ENCODE measurements at regions not wholly inside any gene's neighbourhood (a gene's known extent, or its start where the extent isn't known, plus 50 kb on each side); places are given as distances from the start of the nearest gene placed in this dataset.
A peak's percentile ranks its signal among the peaks of the same experiment; 100 is the strongest.

- Mint-ChIP-seq H3K9me3 (peaks cover 5 to 28% (median 13%) of the 10 kb centered on the region in 3 donors), H3K36me3 (peaks cover 4% of the 10 kb centered on the region)
Measured at GRCh38 chr2:120662746-120663145, 72.9 kb upstream of the GLI2 start.

GRCh38 chr2:120666433-120666832 is 69.2 kb upstream of the GLI2 start:
- Mint-ChIP-seq H3K4me1 (peaks cover 0 to 5% (median 0%) of the 10 kb centered on the region in 3 donors), H3K9me3 (peaks cover 5 to 31% (median 17%) of the 10 kb centered on the region in 3 donors), H3K36me3 (peaks cover 4% of the 10 kb centered on the region), H3K4me3 (no peak overlapping the region), H3K27ac (peak overlapping the region in 1 of 3 donors; percentile 6), H3K27me3 (peaks cover 21% of the 10 kb centered on the region)

More at GRCh38 chr2:120662746-120663145, 72.9 kb upstream of the GLI2 start:
- Mint-ChIP-seq H3K4me1 (no peaks in the 10 kb centered on the region), H3K4me3 (no peak overlapping the region), H3K27me3 (no peaks in the 10 kb centered on the region), H3K27ac (no peak overlapping the region)

- Mint-ChIP-seq H3K4me1 (peaks cover 0 to 5% (median 0%) of the 10 kb centered on the region in 3 donors), H3K4me3 (no peak overlapping the region), H3K27me3 (peaks cover 23% of the 10 kb centered on the region), H3K27ac (no peak overlapping the region), H3K9me3 (peaks cover 5 to 31% (median 14%) of the 10 kb centered on the region in 3 donors), H3K36me3 (peaks cover 4% of the 10 kb centered on the region)
Measured at GRCh38 chr2:120667981-120668380, 67.7 kb upstream of the GLI2 start.

GRCh38 chr2:120669121-120669952 is 66.3 kb upstream of the GLI2 start:
- peak overlapping the region in 1 of 4 donors; percentile 31 for H3K4me3 Mint-ChIP-seq
- peaks cover 4% of the 10 kb centered on the region for H3K36me3 Mint-ChIP-seq
- H3K27me3 Mint-ChIP-seq = peaks cover 23% of the 10 kb centered on the region
- H3K9me3 Mint-ChIP-seq = peaks cover 5 to 29% (median 12%) of the 10 kb centered on the region in 3 donors
- no peak overlapping the region for H3K27ac Mint-ChIP-seq
- peaks cover 0 to 5% (median 0%) of the 10 kb centered on the region in 3 donors for H3K4me1 Mint-ChIP-seq

- Mint-ChIP-seq H3K4me1 (peaks cover 0 to 5% (median 0%) of the 10 kb centered on the region in 3 donors), H3K27ac (no peak overlapping the region), H3K36me3 (peaks cover 4% of the 10 kb centered on the region), H3K4me3 (no peak overlapping the region), H3K9me3 (peaks cover 5 to 23% (median 9%) of the 10 kb centered on the region in 3 donors), H3K27me3 (peaks cover 25% of the 10 kb centered on the region)
Measured at GRCh38 chr2:120669971-120670370, 65.7 kb upstream of the GLI2 start.

- Mint-ChIP-seq H3K36me3 (peaks cover 4% of the 10 kb centered on the region), H3K27ac (no peak overlapping the region), H3K9me3 (peaks cover 5 to 20% (median 9%) of the 10 kb centered on the region in 3 donors), H3K27me3 (peaks cover 25% of the 10 kb centered on the region), H3K4me1 (peaks cover 0 to 5% (median 0%) of the 10 kb centered on the region in 3 donors), H3K4me3 (no peak overlapping the region)
Measured at GRCh38 chr2:120670371-120670770, 65.3 kb upstream of the GLI2 start.

- Mint-ChIP-seq H3K36me3 (peaks cover 4% of the 10 kb centered on the region), H3K27ac (no peak overlapping the region), H3K27me3 (peaks cover 27% of the 10 kb centered on the region), H3K4me1 (peaks cover 0 to 7% (median 0%) of the 10 kb centered on the region in 3 donors), H3K4me3 (no peak overlapping the region), H3K9me3 (peaks cover 5 to 15% (median 9%) of the 10 kb centered on the region in 3 donors)
Measured at GRCh38 chr2:120670771-120671480, 64.7 kb upstream of the GLI2 start.

GRCh38 chr2:120672526-120673204 is 63.0 kb upstream of the GLI2 start:
- H3K9me3 Mint-ChIP-seq = peaks cover 0 to 5% (median 4%) of the 10 kb centered on the region in 3 donors
- H3K4me3 Mint-ChIP-seq = no peak overlapping the region
- H3K27ac Mint-ChIP-seq = peak overlapping the region in 1 of 3 donors; percentile 9
- no peaks in the 10 kb centered on the region for H3K36me3 Mint-ChIP-seq
- peaks cover 0 to 7% (median 0%) of the 10 kb centered on the region in 3 donors for H3K4me1 Mint-ChIP-seq
- H3K27me3 Mint-ChIP-seq = peaks cover 32% of the 10 kb centered on the region

GRCh38 chr2:120673205-120673550 is 62.5 kb upstream of the GLI2 start:
- no peaks in the 10 kb centered on the region for H3K9me3 Mint-ChIP-seq
- H3K27ac Mint-ChIP-seq = no peak overlapping the region
- H3K4me1 Mint-ChIP-seq = peaks cover 0 to 7% (median 0%) of the 10 kb centered on the region in 3 donors
- H3K27me3 Mint-ChIP-seq = peaks cover 32% of the 10 kb centered on the region
- H3K4me3 Mint-ChIP-seq = no peak overlapping the region
- no peaks in the 10 kb centered on the region for H3K36me3 Mint-ChIP-seq

GRCh38 chr2:120673571-120674061 is 62.1 kb upstream of the GLI2 start:
- Mint-ChIP-seq H3K4me1 (peaks cover 0 to 7% (median 0%) of the 10 kb centered on the region in 3 donors), H3K36me3 (no peaks in the 10 kb centered on the region), H3K27me3 (peaks cover 29% of the 10 kb centered on the region), H3K27ac (no peak overlapping the region), H3K9me3 (no peaks in the 10 kb centered on the region), H3K4me3 (no peak overlapping the region)

- no peak overlapping the region for H3K4me3 Mint-ChIP-seq
Measured at GRCh38 chr2:120674246-120675170, 61.2 kb upstream of the GLI2 start.

GRCh38 chr2:120675460-120676130 is 60.1 kb upstream of the GLI2 start:
- H3K9me3 Mint-ChIP-seq = no peaks in the 10 kb centered on the region
- no peak overlapping the region for H3K4me3 Mint-ChIP-seq
- peaks cover 21% of the 10 kb centered on the region for H3K27me3 Mint-ChIP-seq
- H3K4me1 Mint-ChIP-seq = peaks cover 0 to 4% (median 2%) of the 10 kb centered on the region in 3 donors
- H3K27ac Mint-ChIP-seq = no peak overlapping the region
- no peaks in the 10 kb centered on the region for H3K36me3 Mint-ChIP-seq

More at GRCh38 chr2:120674246-120675170, 61.2 kb upstream of the GLI2 start:
- H3K27me3 Mint-ChIP-seq = peaks cover 30% of the 10 kb centered on the region
- H3K9me3 Mint-ChIP-seq = no peaks in the 10 kb centered on the region
- no peak overlapping the region for H3K27ac Mint-ChIP-seq
- H3K4me1 Mint-ChIP-seq = peaks cover 0 to 7% (median 0%) of the 10 kb centered on the region in 3 donors
- H3K36me3 Mint-ChIP-seq = no peaks in the 10 kb centered on the region

GRCh38 chr2:120677221-120677620 is 58.4 kb upstream of the GLI2 start:
- H3K4me3 Mint-ChIP-seq = no peak overlapping the region
- no peaks in the 10 kb centered on the region for H3K9me3 Mint-ChIP-seq
- no peak overlapping the region for H3K27ac Mint-ChIP-seq
- peaks cover 16% of the 10 kb centered on the region for H3K27me3 Mint-ChIP-seq
- peaks cover 0 to 4% (median 2%) of the 10 kb centered on the region in 3 donors for H3K4me1 Mint-ChIP-seq
- no peaks in the 10 kb centered on the region for H3K36me3 Mint-ChIP-seq

Measured in IgD-negative memory B cell (primary cell).